Brain microvascular endothelial cell (primary cell): ENCODE measurements at regions not wholly inside any gene's neighbourhood (a gene's known extent, or its start where the extent isn't known, plus 50 kb on each side); places are given as distances from the start of the nearest gene placed in this dataset.

Experiments
- DNase-seq: peaks from one replicate; pipeline ENCODE4 v3.0.0-alpha.2; 2020
- H3K27ac ChIP-seq: fragments of 250-450 bp; sonication (Bioruptor Pico); 2 replicates; pipeline ENCODE4 v1.5.1; 2020; ENCODE audit warnings: mild to moderate bottlenecking, moderate library complexity
- H3K27me3 ChIP-seq: fragments of 250-450 bp; sonication (Bioruptor Pico); replicated peaks from 2 replicates; pipeline ENCODE4 v1.5.1; 2020; ENCODE audit warnings: mild to moderate bottlenecking
- H3K36me3 ChIP-seq: fragments of 250-450 bp; sonication (Bioruptor Pico); replicated peaks from 2 replicates; pipeline ENCODE4 v1.5.1; 2020; ENCODE audit warnings: mild to moderate bottlenecking
- H3K4me3 ChIP-seq: 2 replicates; pipeline ENCODE4 v1.5.1; 2011; ENCODE audit warnings: low read depth, mild to moderate bottlenecking, control low read depth, low read length, moderate library complexity
- CTCF ChIP-seq: IDR thresholded peaks from 2 replicates; pipeline ENCODE4 v1.5.1; 2011; ENCODE audit warnings: low read depth, mild to moderate bottlenecking, moderate library complexity, low read length, control low read depth, inconsistent platforms; ENCODE audit errors: missing control alignments
- in situ Hi-C: cut with HindIII; loops from 2 replicates; pipeline ENCODE4 v1.10.0; 2017; ENCODE audit warnings: low sequenced_read_pairs, low pct_ligation_motif_present

- TF ChIP-seq CTCF: no peak
- no peak for DNase-seq
- in situ Hi-C loops: no loop called here
Measured at GRCh38 chr6:87881342-87881895, 166.2 kb upstream of the SPACA1 start.

GRCh38 chr6:87879132-87879861 is 168.3 kb upstream of the SPACA1 start:
- Histone ChIP-seq H3K27me3 (no peaks in the 10 kb centered on the region), H3K4me3 (no peak overlapping the region), H3K36me3 (no peaks in the 10 kb centered on the region), H3K27ac (no peak overlapping the region)
- TF ChIP-seq CTCF: no peak
- no peak for DNase-seq
- in situ Hi-C loops: no loop called here

More at GRCh38 chr6:87881342-87881895, 166.2 kb upstream of the SPACA1 start:
- H3K27ac ChIP-seq: no peak overlapping the region
- no peaks in the 10 kb centered on the region for H3K36me3 ChIP-seq
- no peak overlapping the region for H3K4me3 ChIP-seq
- no peaks in the 10 kb centered on the region for H3K27me3 ChIP-seq

- in situ Hi-C loops: no loop called here
- Histone ChIP-seq H3K36me3 (no peaks in the 10 kb centered on the region), H3K27me3 (no peaks in the 10 kb centered on the region), H3K27ac (no peak overlapping the region), H3K4me3 (no peak overlapping the region)
- no peak for TF ChIP-seq CTCF
- no peak for DNase-seq
Measured at GRCh38 chr6:87875781-87876180, 171.9 kb upstream of the SPACA1 start.

- in situ Hi-C loops: no loop called here
Measured at GRCh38 chr6:87873556-87873955, 171.5 kb upstream of the AKIRIN2 start.

GRCh38 chr6:87870556-87870955 is 168.5 kb upstream of the AKIRIN2 start:
- DNase-seq: no peak
- Histone ChIP-seq H3K4me3 (no peak overlapping the region), H3K27me3 (no peaks in the 10 kb centered on the region), H3K36me3 (no peaks in the 10 kb centered on the region), H3K27ac (no peak overlapping the region)
- in situ Hi-C loops: no loop called here
- TF ChIP-seq CTCF: no peak

More at GRCh38 chr6:87873556-87873955, 171.5 kb upstream of the AKIRIN2 start:
- Histone ChIP-seq H3K27me3 (no peaks in the 10 kb centered on the region), H3K27ac (no peak overlapping the region), H3K4me3 (no peak overlapping the region), H3K36me3 (no peaks in the 10 kb centered on the region)
- no peak for TF ChIP-seq CTCF
- DNase-seq: no peak
